Calu3 (cell line): ENCODE measurements at regions not wholly inside any gene's neighbourhood (a gene's known extent, or its start where the extent isn't known, plus 50 kb on each side); places are given as distances from the start of the nearest gene placed in this dataset.
"Not testable (repeated sequence)": the region's sequence is repeated elsewhere in the genome, so short reads cannot be mapped to it uniquely, and the experiment has no call there.

Experiments used
- BruUV-seq: library from RNA; stranded (reverse); fragments of 400-500 nt; replicated peaks from 2 replicates; lab custom pipeline; 2021; lab: Mats Ljungman, UMichigan
- CTCF ChIA-PET: fragments of 300-600 bp; sonication (Branson Sonifier 250); formaldehyde crosslinking; loops from one replicate; lab custom pipeline; 2022; ENCODE audit warnings: antibody characterized with exemption; lab: Charles Lee
- DNase-seq: peaks from one replicate; pipeline ENCODE4 v3.0.0; 2022
- H3K27ac Mint-ChIP-seq: one replicate; pipeline ENCODE4 v1.8.0; 2022; ENCODE audit warnings: mixed read lengths; ENCODE audit not compliant: unreplicated experiment
- H3K27me3 Mint-ChIP-seq: one replicate; pipeline ENCODE4 v1.8.0; 2022; ENCODE audit warnings: mixed read lengths; ENCODE audit not compliant: unreplicated experiment
- H3K36me3 Mint-ChIP-seq: one replicate; pipeline ENCODE4 v1.8.0; 2022; ENCODE audit warnings: mild to moderate bottlenecking, moderate library complexity, mixed read lengths; ENCODE audit not compliant: insufficient read depth, unreplicated experiment
- H3K4me1 Mint-ChIP-seq: one replicate; pipeline ENCODE4 v1.8.0; 2022; ENCODE audit warnings: mild to moderate bottlenecking, low read depth, mixed read lengths; ENCODE audit not compliant: unreplicated experiment
- H3K4me3 Mint-ChIP-seq: one replicate; pipeline ENCODE4 v1.8.0; 2022; ENCODE audit warnings: mild to moderate bottlenecking, low read depth, moderate library complexity, mixed read lengths; ENCODE audit not compliant: unreplicated experiment
- H3K9me3 Mint-ChIP-seq: one replicate; pipeline ENCODE4 v1.8.0; 2022; ENCODE audit warnings: low read depth, mixed read lengths; ENCODE audit not compliant: unreplicated experiment
- CTCF ChIP-seq: fragments of 200-600 bp; IDR thresholded peaks from one replicate; pipeline ENCODE4 v1.8.0; 2022; ENCODE audit warnings: antibody characterized with exemption; ENCODE audit not compliant: unreplicated experiment
- intact Hi-C: fragments of 100-400 bp; cut with micrococcal nuclease; formaldehyde crosslinking; loops from one replicate; pipeline ENCODE4 v1.10.0; 2022; ENCODE audit not compliant: unreplicated experiment

- intact Hi-C loops = no loop called here
- H3K36me3 Mint-ChIP-seq = no peaks in the 10 kb centered on the region
Observed at GRCh38 chr7:24108906-24109376, 175.0 kb upstream of the NPY start.

GRCh38 chr7:24110056-24110455 lies 173.9 kb upstream of the NPY start:
- Mint-ChIP-seq H3K4me3 (no peak overlapping the region), H3K27me3 (no peaks in the 10 kb centered on the region), H3K4me1 (no peaks in the 10 kb centered on the region), H3K9me3 (no peaks in the 10 kb centered on the region), H3K27ac (no peak overlapping the region), H3K36me3 (no peaks in the 10 kb centered on the region)
- BruUV-seq = no TSS peak
- intact Hi-C loops = no loop called here
- TF ChIP-seq CTCF = no peak
- CTCF ChIA-PET = no interaction called here
- DNase-seq = no peak

More at GRCh38 chr7:24108906-24109376, 175.0 kb upstream of the NPY start:
- CTCF ChIA-PET = no interaction called here
- no peak for DNase-seq
- Mint-ChIP-seq H3K27me3 (no peaks in the 10 kb centered on the region), H3K27ac (no peak overlapping the region), H3K4me1 (no peaks in the 10 kb centered on the region), H3K4me3 (no peak overlapping the region), H3K9me3 (no peaks in the 10 kb centered on the region)
- no TSS peak for BruUV-seq
- TF ChIP-seq CTCF = no peak

- Mint-ChIP-seq H3K4me1 (peaks cover 12% of the 10 kb centered on the region), H3K9me3 (peaks cover 4% of the 10 kb centered on the region), H3K27me3 (no peaks in the 10 kb centered on the region), H3K4me3 (no peak overlapping the region), H3K27ac (no peak overlapping the region), H3K36me3 (no peaks in the 10 kb centered on the region)
- no TSS peak for BruUV-seq
- no peak for DNase-seq
- intact Hi-C loops = no loop called here
- no peak for TF ChIP-seq CTCF
- CTCF ChIA-PET = no interaction called here
Observed at GRCh38 chr7:24113506-24113905, 170.5 kb upstream of the NPY start.

- no peak for DNase-seq
- H3K27me3 Mint-ChIP-seq = no peaks in the 10 kb centered on the region
- H3K4me1 Mint-ChIP-seq = peaks cover 13% of the 10 kb centered on the region
- CTCF ChIA-PET = no interaction called here
- peaks cover 4% of the 10 kb centered on the region for H3K9me3 Mint-ChIP-seq
- H3K4me3 Mint-ChIP-seq = no peak overlapping the region
- no peaks in the 10 kb centered on the region for H3K36me3 Mint-ChIP-seq
- H3K27ac Mint-ChIP-seq = no peak overlapping the region
- TF ChIP-seq CTCF = no peak
- BruUV-seq = no TSS peak
- intact Hi-C loops = no loop called here
Observed at GRCh38 chr7:24115661-24116060, 168.3 kb upstream of the NPY start.

- peak; percentile 48 for DNase-seq
- H3K4me3 Mint-ChIP-seq, H3K27ac Mint-ChIP-seq, BruUV-seq, H3K36me3 Mint-ChIP-seq, H3K9me3 Mint-ChIP-seq, H3K27me3 Mint-ChIP-seq, intact Hi-C loops: not testable (repeated sequence)
- H3K4me1 Mint-ChIP-seq = peaks cover 13% of the 10 kb centered on the region
- CTCF ChIA-PET = interaction anchor here (1.3 kb wide), 1 partner anchor 179 kb away, joined by 3 read pairs; no protein-coding TSS in a partner anchor
Observed at GRCh38 chr7:24117903-24118499, 166.0 kb upstream of the NPY start.
